GM06990 (cell line): ENCODE measurements at regions not wholly inside any gene's neighbourhood (a gene's known extent, or its start where the extent isn't known, plus 50 kb on each side); places are given as distances from the start of the nearest gene placed in this dataset.

Source experiments
- DNase-seq: peaks from one replicate; pipeline ENCODE4 v3.0.0-alpha.2; 2011; ENCODE audit not compliant: insufficient read length; ENCODE audit errors: extremely low read depth
- H3K27me3 ChIP-seq: replicated peaks from 2 replicates; pipeline ENCODE4 v1.6.0; 2011; ENCODE audit warnings: low read length; ENCODE audit not compliant: control insufficient read depth, insufficient read depth
- H3K36me3 ChIP-seq: 2 replicates; pipeline ENCODE4 v1.5.1; 2011; ENCODE audit warnings: low read length; ENCODE audit not compliant: control insufficient read depth, insufficient read depth
- H3K4me3 ChIP-seq: replicated peaks from 2 replicates; pipeline ENCODE4 v1.5.1; 2011; ENCODE audit warnings: low read depth, mild to moderate bottlenecking, control low read depth, low read length
- TF ChIP-seq, protein P1 (sequence below): IDR thresholded peaks from 2 replicates; pipeline ENCODE4 v1.5.1; 2011; ENCODE audit warnings: low read length, control low read depth, mild to moderate bottlenecking, inconsistent platforms; ENCODE audit not compliant: insufficient read depth, poor library complexity, severe bottlenecking

DNA sequence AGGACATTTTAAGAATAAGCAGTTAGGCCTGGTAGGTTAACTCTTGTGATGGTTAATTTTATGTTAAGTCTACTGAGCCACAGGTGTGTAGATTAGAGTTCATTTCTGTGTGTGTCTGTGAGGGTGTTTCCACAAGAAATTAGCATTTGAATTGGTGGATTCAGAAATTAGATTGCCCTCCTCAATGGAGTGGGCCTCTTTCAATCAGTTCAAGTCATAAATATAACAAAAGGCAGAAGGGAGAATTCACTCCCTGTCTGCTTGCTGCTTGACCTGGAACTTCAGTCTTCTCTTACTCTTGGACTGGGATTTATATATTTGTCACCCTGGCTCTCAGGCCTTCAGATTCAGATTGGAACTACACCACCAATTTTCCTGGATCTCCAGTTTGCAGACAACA, 55.3 kb upstream of the POM121L12 start:
- H3K36me3 ChIP-seq = no peaks in the 10 kb centered on the region
- H3K4me3 ChIP-seq = no peak overlapping the region
- no peak for DNase-seq
- TF ChIP-seq, protein P1, sequence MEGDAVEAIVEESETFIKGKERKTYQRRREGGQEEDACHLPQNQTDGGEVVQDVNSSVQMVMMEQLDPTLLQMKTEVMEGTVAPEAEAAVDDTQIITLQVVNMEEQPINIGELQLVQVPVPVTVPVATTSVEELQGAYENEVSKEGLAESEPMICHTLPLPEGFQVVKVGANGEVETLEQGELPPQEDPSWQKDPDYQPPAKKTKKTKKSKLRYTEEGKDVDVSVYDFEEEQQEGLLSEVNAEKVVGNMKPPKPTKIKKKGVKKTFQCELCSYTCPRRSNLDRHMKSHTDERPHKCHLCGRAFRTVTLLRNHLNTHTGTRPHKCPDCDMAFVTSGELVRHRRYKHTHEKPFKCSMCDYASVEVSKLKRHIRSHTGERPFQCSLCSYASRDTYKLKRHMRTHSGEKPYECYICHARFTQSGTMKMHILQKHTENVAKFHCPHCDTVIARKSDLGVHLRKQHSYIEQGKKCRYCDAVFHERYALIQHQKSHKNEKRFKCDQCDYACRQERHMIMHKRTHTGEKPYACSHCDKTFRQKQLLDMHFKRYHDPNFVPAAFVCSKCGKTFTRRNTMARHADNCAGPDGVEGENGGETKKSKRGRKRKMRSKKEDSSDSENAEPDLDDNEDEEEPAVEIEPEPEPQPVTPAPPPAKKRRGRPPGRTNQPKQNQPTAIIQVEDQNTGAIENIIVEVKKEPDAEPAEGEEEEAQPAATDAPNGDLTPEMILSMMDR = no peak
- no peaks in the 10 kb centered on the region for H3K27me3 ChIP-seq

DNA sequence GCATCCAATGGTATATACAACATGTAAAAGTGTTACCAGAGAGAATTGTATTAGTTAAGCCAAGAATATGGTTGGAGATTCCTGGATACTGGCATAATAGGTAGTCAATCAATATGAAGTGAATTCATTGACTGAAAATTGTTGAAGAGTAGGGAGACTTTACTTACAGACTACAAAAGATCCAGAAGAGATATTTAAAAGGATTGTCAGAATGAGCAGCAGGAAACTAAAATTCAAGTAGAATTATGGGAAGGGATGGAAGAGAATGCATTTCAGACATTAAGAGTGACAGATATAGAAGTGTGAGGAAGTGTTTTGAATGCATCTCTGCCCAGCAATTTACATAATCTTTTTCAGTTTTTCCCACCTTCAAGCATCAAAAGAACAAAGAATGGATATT, 62.3 kb upstream of the POM121L12 start:
- Histone ChIP-seq H3K4me3 (no peak overlapping the region), H3K27me3 (no peaks in the 10 kb centered on the region), H3K36me3 (no peaks in the 10 kb centered on the region)
- TF ChIP-seq, protein P1 = no peak
- DNase-seq = no peak

GRCh38 chr7:52962402-52963076, 72.9 kb upstream of the POM121L12 start:
- no peak for DNase-seq
- TF ChIP-seq, protein P1 = no peak
- H3K27me3 ChIP-seq = no peaks in the 10 kb centered on the region
- H3K4me3 ChIP-seq = no peak overlapping the region
- no peaks in the 10 kb centered on the region for H3K36me3 ChIP-seq

DNA sequence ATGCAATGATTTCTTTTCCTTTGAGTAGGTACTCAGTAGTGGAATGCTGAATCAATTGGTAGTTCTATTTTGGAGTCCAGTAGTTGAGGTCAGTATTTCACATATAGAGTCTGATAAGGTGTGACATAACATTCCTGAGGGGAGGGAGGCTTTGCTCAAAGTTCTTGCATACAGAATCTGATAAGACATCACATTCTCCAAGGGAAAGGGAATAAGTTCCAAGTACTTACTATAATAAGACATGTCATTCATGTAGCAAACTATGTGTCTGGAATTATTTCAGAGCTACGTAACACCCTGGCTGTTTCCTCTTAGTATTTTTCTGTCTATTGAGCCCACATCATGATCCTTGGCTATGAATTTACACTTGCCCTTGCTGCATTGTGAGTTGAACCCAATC, 74.3 kb upstream of the POM121L12 start:
- no peaks in the 10 kb centered on the region for H3K27me3 ChIP-seq
- H3K36me3 ChIP-seq = no peaks in the 10 kb centered on the region
- TF ChIP-seq, protein P1 = no peak
- no peak overlapping the region for H3K4me3 ChIP-seq
- DNase-seq = no peak

GRCh38 chr7:52959878-52960660, 75.4 kb upstream of the POM121L12 start:
- TF ChIP-seq, protein P1 = no peak
- Histone ChIP-seq H3K36me3 (no peaks in the 10 kb centered on the region), H3K27me3 (no peaks in the 10 kb centered on the region), H3K4me3 (no peak overlapping the region)
- DNase-seq = no peak
